Loucy (cell line): ENCODE measurements at regions not wholly inside any gene's neighbourhood (a gene's known extent, or its start where the extent isn't known, plus 50 kb on each side); places are given as distances from the start of the nearest gene placed in this dataset.

Experiments used
- H2AFZ ChIP-seq: fragments of 200-600 bp; sonication (generic); 2 replicates; pipeline ENCODE4 v1.6.0; 2016; ENCODE audit warnings: antibody characterized with exemption, mild to moderate bottlenecking, low read length, moderate library complexity
- H3F3A ChIP-seq: fragments of 200-600 bp; 2 replicates; pipeline ENCODE4 v1.6.0; 2016; ENCODE audit warnings: antibody characterized with exemption, low read depth, mild to moderate bottlenecking
- H3K27me3 ChIP-seq: fragments of 200-600 bp; sonication (generic); 2 replicates; pipeline ENCODE4 v1.6.1; 2014; ENCODE audit warnings: low read length, mild to moderate bottlenecking; ENCODE audit not compliant: insufficient read depth, poor library complexity, severe bottlenecking
- H3K36me3 ChIP-seq: fragments of 200-600 bp; sonication (generic); 2 replicates; pipeline ENCODE4 v1.6.1; 2016; ENCODE audit warnings: low read length; ENCODE audit not compliant: insufficient read depth
- H3K4me1 ChIP-seq: fragments of 200-600 bp; sonication (generic); 2 replicates; pipeline ENCODE4 v1.5.1; 2014; ENCODE audit warnings: low read length, mild to moderate bottlenecking; ENCODE audit not compliant: insufficient read depth, poor library complexity, severe bottlenecking
- H3K4me2 ChIP-seq: fragments of 200-600 bp; sonication (generic); 2 replicates; pipeline ENCODE4 v1.6.0; 2014; ENCODE audit warnings: antibody characterized with exemption, low read length, low read depth, mild to moderate bottlenecking; ENCODE audit not compliant: poor library complexity, severe bottlenecking
- H3K4me3 ChIP-seq: fragments of 200-600 bp; sonication (generic); 2 replicates; pipeline ENCODE4 v1.5.1; 2014; ENCODE audit warnings: low read length, mild to moderate bottlenecking, mixed read lengths; ENCODE audit not compliant: poor library complexity, severe bottlenecking
- H3K79me2 ChIP-seq: fragments of 200-600 bp; sonication (generic); 2 replicates; pipeline ENCODE4 v1.6.1; 2014; ENCODE audit warnings: low read length; ENCODE audit not compliant: insufficient read depth
- H3K9ac ChIP-seq: fragments of 200-600 bp; sonication (generic); 2 replicates; pipeline ENCODE4 v1.6.0; 2014; ENCODE audit warnings: mild to moderate bottlenecking, low read depth, low read length, moderate library complexity; ENCODE audit not compliant: poor library complexity, severe bottlenecking
- H3K9me2 ChIP-seq: fragments of 200-600 bp; sonication (generic); replicated peaks from 2 replicates; pipeline ENCODE4 v1.6.1; 2016; ENCODE audit warnings: low read depth, low read length, mixed read lengths
- H3K9me3 ChIP-seq: fragments of 200-600 bp; sonication (generic); 2 replicates; pipeline ENCODE4 v1.6.1; 2014; ENCODE audit warnings: mild to moderate bottlenecking, antibody characterized with exemption, low read length, low read depth; ENCODE audit not compliant: insufficient read depth
- H4K20me1 ChIP-seq: fragments of 200-600 bp; sonication (generic); 2 replicates; pipeline ENCODE4 v1.6.0; 2014; ENCODE audit warnings: antibody characterized with exemption, low read length, mild to moderate bottlenecking; ENCODE audit not compliant: insufficient read depth, poor library complexity, severe bottlenecking
- CTCF ChIP-seq: fragments of 200-600 bp; sonication (generic); conservative IDR thresholded peaks from 2 replicates; pipeline ENCODE4 v1.5.1; 2014; ENCODE audit warnings: mild to moderate bottlenecking, antibody characterized with exemption, low read length
- EZH2phosphoT487 ChIP-seq: fragments of 200-600 bp; IDR thresholded peaks from 2 replicates; pipeline ENCODE4 v1.6.1; 2018; ENCODE audit warnings: antibody characterized with exemption, mild to moderate bottlenecking, moderate library complexity, borderline replicate concordance

GRCh38 chr21:20249401-20249800 is 748.8 kb upstream of the NCAM2 start:
- Histone ChIP-seq H3K36me3 (no peaks in the 10 kb centered on the region), H3K4me1 (no peaks in the 10 kb centered on the region), H3K9me2 (no peaks in the 10 kb centered on the region), H3K27me3 (no peaks in the 10 kb centered on the region), H3F3A (no peaks in the 10 kb centered on the region), H4K20me1 (no peaks in the 10 kb centered on the region), H3K4me2 (no peak overlapping the region), H3K9ac (no peak overlapping the region), H3K79me2 (no peaks in the 10 kb centered on the region), H2AFZ (no peak overlapping the region), H3K9me3 (0 out of 2 replicates have a peak, but pooled peaks cover 5% of the 10 kb centered on the region), H3K4me3 (no peak overlapping the region)
- no peak for TF ChIP-seq EZH2phosphoT487
- no peak for TF ChIP-seq CTCF

GRCh38 chr21:20250337-20250736 is 747.9 kb upstream of the NCAM2 start:
- Histone ChIP-seq H4K20me1 (no peaks in the 10 kb centered on the region), H3K36me3 (no peaks in the 10 kb centered on the region), H3K4me2 (no peak overlapping the region), H3K27me3 (no peaks in the 10 kb centered on the region), H3K9me3 (0 out of 2 replicates have a peak, but pooled peaks cover 5% of the 10 kb centered on the region), H3F3A (no peaks in the 10 kb centered on the region), H3K4me3 (no peak overlapping the region), H3K9me2 (no peaks in the 10 kb centered on the region), H3K4me1 (no peaks in the 10 kb centered on the region), H3K9ac (no peak overlapping the region), H2AFZ (no peak overlapping the region), H3K79me2 (no peaks in the 10 kb centered on the region)
- no peak for TF ChIP-seq EZH2phosphoT487
- no peak for TF ChIP-seq CTCF

GRCh38 chr21:20253261-20253660 is 744.9 kb upstream of the NCAM2 start:
- Histone ChIP-seq H3K27me3 (no peaks in the 10 kb centered on the region), H3K9ac (no peak overlapping the region), H4K20me1 (no peaks in the 10 kb centered on the region), H3K9me2 (no peaks in the 10 kb centered on the region), H3K79me2 (no peaks in the 10 kb centered on the region), H2AFZ (no peak overlapping the region), H3K4me2 (no peak overlapping the region), H3K9me3 (0 out of 2 replicates have a peak, but pooled peaks cover 5% of the 10 kb centered on the region), H3K36me3 (no peaks in the 10 kb centered on the region), H3K4me3 (no peak overlapping the region), H3K4me1 (no peaks in the 10 kb centered on the region), H3F3A (no peaks in the 10 kb centered on the region)
- TF ChIP-seq EZH2phosphoT487 (no peak), CTCF (no peak)
